GM23338 (cell line): ENCODE measurements at regions not wholly inside any gene's neighbourhood (a gene's known extent, or its start where the extent isn't known, plus 50 kb on each side); places are given as distances from the start of the nearest gene placed in this dataset.
A peak's percentile ranks its signal among the peaks of the same experiment; 100 is the strongest.

Source experiments
- ATAC-seq: fragments of 200-7000 bp; cut with Tn5 transposase; 3 replicates; pipeline ENCODE4 v1.9.1; 2020
- DNase-seq: peaks from one replicate; pipeline ENCODE4 v3.0.0-alpha.2; 2015; ENCODE audit warnings: low spot score
- H2AFZ ChIP-seq: fragments of 200-600 bp; sonication (generic); 2 replicates; pipeline ENCODE4 v1.8.0; 2016; ENCODE audit warnings: antibody characterized with exemption, mild to moderate bottlenecking, moderate library complexity
- H3F3A ChIP-seq: fragments of 200-600 bp; sonication (generic); replicated peaks from 2 replicates; pipeline ENCODE4 v1.8.0; 2017; ENCODE audit warnings: antibody characterized with exemption, mixed run types, low read depth
- H3K27ac ChIP-seq: fragments of 200-600 bp; sonication (generic); 2 replicates; pipeline ENCODE4 v1.6.1; 2016; ENCODE audit warnings: low read depth
- H3K27me3 ChIP-seq: fragments of 200-600 bp; sonication (generic); 2 replicates; pipeline ENCODE4 v1.8.0; 2016; ENCODE audit warnings: mild to moderate bottlenecking, mixed run types, moderate library complexity; ENCODE audit not compliant: insufficient read depth
- H3K36me3 ChIP-seq: fragments of 200-600 bp; sonication (generic); 2 replicates; pipeline ENCODE4 v1.8.0; 2016; ENCODE audit warnings: mild to moderate bottlenecking; ENCODE audit not compliant: insufficient read depth
- H3K4me1 ChIP-seq: fragments of 200-600 bp; sonication (generic); 2 replicates; pipeline ENCODE4 v1.8.0; 2016; ENCODE audit warnings: mild to moderate bottlenecking, moderate library complexity; ENCODE audit not compliant: insufficient read depth
- H3K4me2 ChIP-seq: fragments of 200-600 bp; sonication (generic); 2 replicates; pipeline ENCODE4 v1.7.1; 2017; ENCODE audit warnings: mixed run types
- H3K4me3 ChIP-seq: fragments of 200-600 bp; sonication (generic); 2 replicates; pipeline ENCODE4 v1.6.1; 2016; ENCODE audit warnings: mixed run types
- H3K79me2 ChIP-seq: fragments of 200-600 bp; sonication (generic); replicated peaks from 2 replicates; pipeline ENCODE4 v1.8.0; 2017; ENCODE audit warnings: mild to moderate bottlenecking; ENCODE audit not compliant: insufficient read depth
- H3K9me2 ChIP-seq: fragments of 200-600 bp; sonication (generic); 2 replicates; pipeline ENCODE4 v1.8.0; 2017; ENCODE audit not compliant: insufficient read depth
- H4K20me1 ChIP-seq: fragments of 200-600 bp; sonication (generic); replicated peaks from 2 replicates; pipeline ENCODE4 v1.8.0; 2017; ENCODE audit warnings: mild to moderate bottlenecking; ENCODE audit not compliant: insufficient read depth
- H3K27ac Mint-ChIP-seq: 2 replicates; pipeline ENCODE4 v1.8.0; 2020; ENCODE audit warnings: inconsistent platforms, mild to moderate bottlenecking, moderate library complexity, mixed read lengths
- H3K27me3 Mint-ChIP-seq: 3 replicates; pipeline ENCODE4 v1.8.0; 2022; ENCODE audit warnings: low read depth, mild to moderate bottlenecking, moderate library complexity, mixed read lengths, inconsistent platforms; ENCODE audit not compliant: insufficient read depth, poor library complexity
- H3K36me3 Mint-ChIP-seq: 3 replicates; pipeline ENCODE4 v1.8.0; 2021; ENCODE audit warnings: low read depth, mild to moderate bottlenecking, inconsistent platforms, moderate library complexity, mixed read lengths
- H3K4me1 Mint-ChIP-seq: 3 replicates; pipeline ENCODE4 v1.8.0; 2020; ENCODE audit warnings: mild to moderate bottlenecking, inconsistent platforms, mixed read lengths
- H3K4me3 Mint-ChIP-seq: 3 replicates; pipeline ENCODE4 v1.8.0; 2021; ENCODE audit warnings: moderate library complexity, mild to moderate bottlenecking, inconsistent platforms, mixed read lengths
- H3K9me3 Mint-ChIP-seq: 3 replicates; pipeline ENCODE4 v1.8.0; 2020; ENCODE audit warnings: moderate library complexity, mild to moderate bottlenecking, inconsistent platforms, mixed read lengths
- CREB1 ChIP-seq: fragments of 250-450 bp; sonication (Bioruptor Pico); IDR thresholded peaks from 2 replicates; pipeline ENCODE4 v1.5.0; 2020; ENCODE audit warnings: low read depth, mild to moderate bottlenecking, moderate library complexity
- EZH2 ChIP-seq: fragments of 200-600 bp; sonication (generic); IDR thresholded peaks from one replicate; pipeline ENCODE4 v1.8.0; 2017; ENCODE audit warnings: antibody characterized with exemption, mild to moderate bottlenecking, low read depth; ENCODE audit not compliant: unreplicated experiment
- EZH2phosphoT487 ChIP-seq: fragments of 200-600 bp; sonication (generic); IDR thresholded peaks from one replicate; pipeline ENCODE4 v1.8.1; 2018; ENCODE audit warnings: antibody characterized with exemption; ENCODE audit not compliant: unreplicated experiment
- NANOG ChIP-seq: IDR thresholded peaks from 2 replicates; pipeline ENCODE4 v1.6.1; 2016; ENCODE audit warnings: antibody characterized with exemption, borderline replicate concordance
- POLR2AphosphoS5 ChIP-seq: IDR thresholded peaks from 2 replicates; pipeline ENCODE4 v1.6.1; 2016; ENCODE audit warnings: antibody characterized with exemption, low read depth
- STAT1 ChIP-seq: IDR thresholded peaks from one replicate; pipeline ENCODE4 v1.6.1; 2016; ENCODE audit warnings: antibody characterized with exemption; ENCODE audit not compliant: unreplicated experiment
- ZNF114 ChIP-seq: fragments of 250-450 bp; sonication (Bioruptor Pico); IDR thresholded peaks from 2 replicates; pipeline ENCODE4 v1.5.0; 2020; ENCODE audit warnings: mild to moderate bottlenecking, moderate library complexity
- ZNF331 ChIP-seq: fragments of 250-450 bp; sonication (Bioruptor Pico); IDR thresholded peaks from 2 replicates; pipeline ENCODE4 v1.5.0; 2020; ENCODE audit warnings: low read depth, mild to moderate bottlenecking, moderate library complexity
- ZNF462 ChIP-seq: fragments of 250-450 bp; sonication (Bioruptor Pico); IDR thresholded peaks from 2 replicates; pipeline ENCODE4 v1.5.0; 2020; ENCODE audit warnings: mild to moderate bottlenecking, moderate library complexity
- TF ChIP-seq, protein P1 (sequence below): IDR thresholded peaks from one replicate; pipeline ENCODE4 v1.6.1; 2018; ENCODE audit warnings: antibody characterized with exemption; ENCODE audit not compliant: unreplicated experiment
- TF ChIP-seq, protein P2 (sequence below), 2 experiments: fragments of 200-600 bp in 1 of 2; sonication (generic) in 1 of 2; conservative IDR thresholded peaks; 2 replicates each; pipeline versions ENCODE4 v1.5.1 to v1.6.1; 2016 to 2017; ENCODE audit warnings: antibody characterized with exemption in 2 of 2, low read depth in 2 of 2, mild to moderate bottlenecking in 2 of 2, moderate library complexity in 1 of 2

DNA sequence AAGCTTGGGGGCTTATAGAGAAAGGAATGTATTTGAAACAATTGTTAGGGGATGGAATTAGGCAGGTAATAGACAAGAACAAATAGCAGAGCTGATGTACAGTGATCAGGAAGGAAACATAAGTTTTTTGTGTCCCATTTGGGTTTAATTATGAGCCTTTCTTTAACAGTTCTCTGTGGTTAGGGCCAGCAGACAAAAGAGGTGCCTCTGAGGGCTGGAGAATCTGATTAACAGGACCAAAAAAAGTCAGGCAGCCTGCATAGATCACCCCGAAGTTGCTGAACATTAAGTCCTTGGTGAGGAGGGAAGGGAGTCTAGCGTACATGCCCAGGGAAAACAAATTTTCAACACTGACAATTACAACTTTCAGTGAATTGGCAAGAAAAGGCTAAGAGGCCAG, 88.6 kb upstream of the SPRED1 start:
- no peaks in the 10 kb centered on the region for H3K36me3 Mint-ChIP-seq
- ATAC-seq, result no peak; the same call in 2 of the 3 replicates

More for the DNA sequence above, 88.6 kb upstream of the SPRED1 start:
- Histone ChIP-seq H2AFZ (peak overlapping the region; percentile 63; the same call in 1 of the 2 replicates), H3K4me1 (peaks cover 21% of the 10 kb centered on the region; the same call in 1 of the 2 replicates), H3K4me3 (no peak overlapping the region), H3K27ac (no peak overlapping the region), H3K4me2 (0 out of 2 replicates have a peak overlapping the region, but pooled peaks have one; percentile 19), H3F3A (no peaks in the 10 kb centered on the region), H3K79me2 (no peaks in the 10 kb centered on the region), H3K36me3 (no peaks in the 10 kb centered on the region), H4K20me1 (no peaks in the 10 kb centered on the region), H3K27me3 (no peaks in the 10 kb centered on the region), H3K9me2 (no peaks in the 10 kb centered on the region; the same call in 1 of the 2 replicates)
- Mint-ChIP-seq H3K4me3 (no peak overlapping the region), H3K9me3 (no peaks in the 10 kb centered on the region), H3K4me1 (peaks cover 31% of the 10 kb centered on the region), H3K27ac (no peak overlapping the region), H3K27me3 (peaks cover 2% of the 10 kb centered on the region)
- no peak for DNase-seq
- TF ChIP-seq ZNF331 (CRISPR knock-in tag) (no peak), EZH2 (no peak), ZNF462 (no peak), EZH2phosphoT487 (no peak), POLR2AphosphoS5 (no peak), ZNF114 (CRISPR knock-in tag) (no peak), NANOG (no peak), CREB1 (no peak), STAT1 (no peak)
- TF ChIP-seq, protein P1, sequence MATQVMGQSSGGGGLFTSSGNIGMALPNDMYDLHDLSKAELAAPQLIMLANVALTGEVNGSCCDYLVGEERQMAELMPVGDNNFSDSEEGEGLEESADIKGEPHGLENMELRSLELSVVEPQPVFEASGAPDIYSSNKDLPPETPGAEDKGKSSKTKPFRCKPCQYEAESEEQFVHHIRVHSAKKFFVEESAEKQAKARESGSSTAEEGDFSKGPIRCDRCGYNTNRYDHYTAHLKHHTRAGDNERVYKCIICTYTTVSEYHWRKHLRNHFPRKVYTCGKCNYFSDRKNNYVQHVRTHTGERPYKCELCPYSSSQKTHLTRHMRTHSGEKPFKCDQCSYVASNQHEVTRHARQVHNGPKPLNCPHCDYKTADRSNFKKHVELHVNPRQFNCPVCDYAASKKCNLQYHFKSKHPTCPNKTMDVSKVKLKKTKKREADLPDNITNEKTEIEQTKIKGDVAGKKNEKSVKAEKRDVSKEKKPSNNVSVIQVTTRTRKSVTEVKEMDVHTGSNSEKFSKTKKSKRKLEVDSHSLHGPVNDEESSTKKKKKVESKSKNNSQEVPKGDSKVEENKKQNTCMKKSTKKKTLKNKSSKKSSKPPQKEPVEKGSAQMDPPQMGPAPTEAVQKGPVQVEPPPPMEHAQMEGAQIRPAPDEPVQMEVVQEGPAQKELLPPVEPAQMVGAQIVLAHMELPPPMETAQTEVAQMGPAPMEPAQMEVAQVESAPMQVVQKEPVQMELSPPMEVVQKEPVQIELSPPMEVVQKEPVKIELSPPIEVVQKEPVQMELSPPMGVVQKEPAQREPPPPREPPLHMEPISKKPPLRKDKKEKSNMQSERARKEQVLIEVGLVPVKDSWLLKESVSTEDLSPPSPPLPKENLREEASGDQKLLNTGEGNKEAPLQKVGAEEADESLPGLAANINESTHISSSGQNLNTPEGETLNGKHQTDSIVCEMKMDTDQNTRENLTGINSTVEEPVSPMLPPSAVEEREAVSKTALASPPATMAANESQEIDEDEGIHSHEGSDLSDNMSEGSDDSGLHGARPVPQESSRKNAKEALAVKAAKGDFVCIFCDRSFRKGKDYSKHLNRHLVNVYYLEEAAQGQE, result no peak
- TF ChIP-seq, protein P2, sequence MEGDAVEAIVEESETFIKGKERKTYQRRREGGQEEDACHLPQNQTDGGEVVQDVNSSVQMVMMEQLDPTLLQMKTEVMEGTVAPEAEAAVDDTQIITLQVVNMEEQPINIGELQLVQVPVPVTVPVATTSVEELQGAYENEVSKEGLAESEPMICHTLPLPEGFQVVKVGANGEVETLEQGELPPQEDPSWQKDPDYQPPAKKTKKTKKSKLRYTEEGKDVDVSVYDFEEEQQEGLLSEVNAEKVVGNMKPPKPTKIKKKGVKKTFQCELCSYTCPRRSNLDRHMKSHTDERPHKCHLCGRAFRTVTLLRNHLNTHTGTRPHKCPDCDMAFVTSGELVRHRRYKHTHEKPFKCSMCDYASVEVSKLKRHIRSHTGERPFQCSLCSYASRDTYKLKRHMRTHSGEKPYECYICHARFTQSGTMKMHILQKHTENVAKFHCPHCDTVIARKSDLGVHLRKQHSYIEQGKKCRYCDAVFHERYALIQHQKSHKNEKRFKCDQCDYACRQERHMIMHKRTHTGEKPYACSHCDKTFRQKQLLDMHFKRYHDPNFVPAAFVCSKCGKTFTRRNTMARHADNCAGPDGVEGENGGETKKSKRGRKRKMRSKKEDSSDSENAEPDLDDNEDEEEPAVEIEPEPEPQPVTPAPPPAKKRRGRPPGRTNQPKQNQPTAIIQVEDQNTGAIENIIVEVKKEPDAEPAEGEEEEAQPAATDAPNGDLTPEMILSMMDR (conservative IDR thresholded peaks at IDR 0.05; ENCODE audit: low read depth in 2 of 2), result no peak
